ENCODE measurements at regions not wholly inside any gene's neighbourhood (a gene's known extent, or its start where the extent isn't known, plus 50 kb on each side); places are given as distances from the start of the nearest gene placed in this dataset.

- TF ChIP-seq REST (IDR thresholded peaks at IDR 0.05; ENCODE audit: insufficient read depth in 1 of 2, low read depth in 2 of 2, low read length in 2 of 2) (no peak), POLR2AphosphoS5 (IDR thresholded peaks at IDR 0.05; ENCODE audit: low read depth, low read length) (no peak), SIN3A (IDR thresholded peaks at IDR 0.05; ENCODE audit: borderline replicate concordance, insufficient read depth, low read length) (no peak), TAF1 (IDR thresholded peaks at IDR 0.05; ENCODE audit: borderline replicate concordance, insufficient read depth, low read length) (no peak), FOXP2 (optimal IDR thresholded peaks at IDR 0.05; ENCODE audit: borderline replicate concordance, extremely low read depth, extremely low read length, insufficient read depth) (no peak)
Observed at GRCh38 chr22:27213766-27214581, 556.6 kb downstream of the MIAT start.

All from PFSK-1 (cell line).